Spinal cord (tissue), 9 donors: ENCODE measurements at regions not wholly inside any gene's neighbourhood (a gene's known extent, or its start where the extent isn't known, plus 50 kb on each side); places are given as distances from the start of the nearest gene placed in this dataset.
"Not testable (repeated sequence)": the region's sequence is repeated elsewhere in the genome, so short reads cannot be mapped to it uniquely, and the experiment has no call there.

Experiments
- DNase-seq, 6 donors: peaks; one replicate each; pipeline versions ENCODE4 v3.0.0 to v3.0.0-alpha.2; 2013 to 2015; ENCODE audit warnings: low spot score in 6 of 6, low read depth in 4 of 6
- H3K27ac ChIP-seq: one replicate; pipeline ENCODE4 v1.5.1; 2013; ENCODE audit warnings: low read depth, low read length, control low read depth
- H3K27me3 ChIP-seq: one replicate; pipeline ENCODE4 v1.6.1; 2013; ENCODE audit warnings: low read length; ENCODE audit not compliant: control insufficient read depth, insufficient read depth
- H3K36me3 ChIP-seq: one replicate; pipeline ENCODE4 v1.6.1; 2013; ENCODE audit warnings: low read length; ENCODE audit not compliant: control insufficient read depth, insufficient read depth
- H3K4me1 ChIP-seq: one replicate; pipeline ENCODE4 v1.6.1; 2013; ENCODE audit warnings: low read length; ENCODE audit not compliant: control insufficient read depth, insufficient read depth
- H3K4me3 ChIP-seq: one replicate; pipeline ENCODE4 v1.5.1; 2013; ENCODE audit warnings: low read depth, low read length, control low read depth
- H3K9me3 ChIP-seq: one replicate; pipeline ENCODE4 v1.6.1; 2013; ENCODE audit warnings: low read length; ENCODE audit not compliant: control insufficient read depth, insufficient read depth
- WGBS: methylation state at CpG from one replicate; pipeline ENCODE4 v1.1.5; 2013; ENCODE audit warnings: missing lambda C conversion rate; ENCODE audit not compliant: insufficient coverage; 5-methylcytosine and 5-hydroxymethylcytosine counted together
- donor health status: healthy.

DNA sequence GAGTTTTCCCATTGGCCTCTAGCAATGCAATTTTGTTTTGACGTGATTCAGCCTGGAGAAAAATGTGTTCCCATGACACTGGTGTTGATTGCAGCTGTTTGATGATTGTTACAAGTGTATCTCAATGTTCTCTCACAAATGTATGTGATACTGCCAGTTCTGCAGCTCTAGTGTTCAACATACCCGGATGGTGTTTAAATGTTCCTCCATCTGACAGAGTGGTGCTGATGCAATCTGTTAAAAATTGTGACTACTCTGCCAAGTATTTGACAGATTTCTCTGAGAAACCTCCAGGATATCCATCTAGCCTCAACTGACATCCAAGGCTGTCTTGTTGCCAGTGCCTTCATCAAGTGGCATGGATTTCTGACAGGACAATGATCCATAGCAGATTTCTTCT, 657.2 kb upstream of the DIAPH2 start:
- no peaks in the 10 kb centered on the region for H3K27me3 ChIP-seq
- no peaks in the 10 kb centered on the region for H3K36me3 ChIP-seq
- H3K4me3 ChIP-seq = no peak overlapping the region
- peak in 2 of 6 donors; percentile 1 to 78 for DNase-seq
- no peak overlapping the region for H3K27ac ChIP-seq
- 73% methylated on average over 2 of the region's 2 CpGs for WGBS
- no peaks in the 10 kb centered on the region for H3K4me1 ChIP-seq
- peaks cover 2% of the 10 kb centered on the region for H3K9me3 ChIP-seq

DNA sequence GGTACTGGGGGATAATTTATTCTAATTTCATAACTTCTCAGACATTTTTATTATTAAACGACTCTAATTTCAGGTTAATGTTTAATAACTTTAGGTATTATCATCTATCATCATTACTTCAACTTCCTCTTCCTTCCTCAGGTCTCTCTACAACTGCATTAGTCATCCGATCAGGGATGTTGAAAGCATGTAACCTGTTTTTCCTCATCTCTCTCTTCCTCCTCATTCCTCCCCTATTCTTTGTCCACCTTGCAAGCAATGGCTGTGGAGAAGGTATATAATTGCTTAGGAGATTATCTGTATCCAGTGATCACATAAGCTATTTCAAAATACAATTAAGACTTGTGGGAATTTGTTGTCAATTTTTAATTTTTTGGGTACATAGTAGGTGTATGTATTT, 632.6 kb upstream of the DIAPH2 start:
- no peaks in the 10 kb centered on the region for H3K9me3 ChIP-seq
- no peaks in the 10 kb centered on the region for H3K27me3 ChIP-seq
- DNase-seq = no peak
- H3K4me3 ChIP-seq = no peak overlapping the region
- H3K27ac ChIP-seq = no peak overlapping the region
- H3K4me1 ChIP-seq = no peaks in the 10 kb centered on the region
- no peaks in the 10 kb centered on the region for H3K36me3 ChIP-seq
- no CpG with 5 or more reads among the region's 2 CpGs for WGBS

DNA sequence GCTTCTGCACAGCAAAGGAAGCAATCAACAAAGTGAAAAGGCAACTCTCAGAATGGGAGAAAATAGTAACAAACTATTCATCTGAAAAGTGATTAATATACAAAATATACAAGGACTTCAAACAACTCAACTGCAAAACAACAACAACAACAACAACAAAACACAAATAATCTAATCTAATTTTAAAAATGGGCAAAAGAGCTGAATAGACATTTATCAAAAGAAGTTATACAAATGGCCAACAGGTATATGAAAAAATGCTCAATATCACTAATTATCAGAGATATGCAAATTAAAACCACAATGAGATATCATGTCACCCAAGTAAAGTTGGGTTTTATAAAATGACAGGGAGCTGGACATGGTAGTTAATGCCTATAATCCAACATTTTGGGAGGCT, 602.8 kb upstream of the DIAPH2 start:
- no peak for DNase-seq
- no peaks in the 10 kb centered on the region for H3K27me3 ChIP-seq
- no peaks in the 10 kb centered on the region for H3K9me3 ChIP-seq
- H3K27ac ChIP-seq = no peak overlapping the region
- no peak overlapping the region for H3K4me3 ChIP-seq
- H3K36me3 ChIP-seq = no peaks in the 10 kb centered on the region
- no peaks in the 10 kb centered on the region for H3K4me1 ChIP-seq

DNA sequence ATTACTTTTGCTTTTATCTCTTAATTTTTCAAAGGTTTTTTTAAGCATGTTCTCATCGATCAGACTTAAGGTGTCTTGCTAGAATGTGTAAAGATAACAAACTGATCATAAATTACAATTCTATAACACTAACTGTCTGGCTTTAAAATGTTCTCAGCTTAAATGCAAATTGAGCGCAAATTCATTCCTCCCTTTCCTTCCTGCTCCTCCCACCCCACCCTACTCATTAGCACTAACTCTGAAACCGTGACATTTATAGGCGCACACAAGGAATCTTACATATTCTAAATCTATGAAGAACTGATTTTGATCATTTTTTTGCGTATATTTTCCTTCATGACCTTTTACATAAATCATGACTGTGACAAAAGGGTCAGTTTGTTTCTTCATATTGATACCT, 590.0 kb upstream of the DIAPH2 start:
- Histone ChIP-seq H3K27me3 (no peaks in the 10 kb centered on the region), H3K36me3 (no peaks in the 10 kb centered on the region), H3K9me3 (no peaks in the 10 kb centered on the region), H3K4me1 (no peaks in the 10 kb centered on the region), H3K27ac (no peak overlapping the region), H3K4me3 (no peak overlapping the region)
- WGBS = 88% methylated on average over 1 of the region's 5 CpGs
- peak in 1 of 6 donors; percentile 5 for DNase-seq

DNA sequence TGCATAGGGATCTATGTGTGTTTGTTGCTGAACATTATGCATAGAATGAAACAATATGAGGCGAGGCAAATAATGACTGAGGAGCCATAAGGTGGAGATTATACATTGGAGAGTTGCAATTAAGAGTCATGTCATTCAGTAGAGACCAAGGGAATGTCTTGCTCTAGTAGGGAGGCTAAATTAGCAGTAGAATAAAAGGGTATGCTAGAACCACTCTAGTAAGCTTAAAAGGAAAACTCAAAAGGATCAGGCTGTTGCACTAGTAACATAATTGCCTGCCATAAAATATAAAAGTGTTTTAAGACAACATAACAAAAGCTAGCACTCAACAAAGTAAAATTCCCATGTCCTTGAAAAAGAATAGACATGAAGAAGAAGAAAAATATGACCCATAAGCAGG, 586.2 kb upstream of the DIAPH2 start:
- DNase-seq = no peak
- no peaks in the 10 kb centered on the region for H3K27me3 ChIP-seq
- WGBS = 67% methylated on average over 1 of the region's 1 CpG
- no peaks in the 10 kb centered on the region for H3K4me1 ChIP-seq
- no peak overlapping the region for H3K4me3 ChIP-seq
- no peaks in the 10 kb centered on the region for H3K9me3 ChIP-seq
- H3K27ac ChIP-seq = no peak overlapping the region
- H3K36me3 ChIP-seq = no peaks in the 10 kb centered on the region

DNA sequence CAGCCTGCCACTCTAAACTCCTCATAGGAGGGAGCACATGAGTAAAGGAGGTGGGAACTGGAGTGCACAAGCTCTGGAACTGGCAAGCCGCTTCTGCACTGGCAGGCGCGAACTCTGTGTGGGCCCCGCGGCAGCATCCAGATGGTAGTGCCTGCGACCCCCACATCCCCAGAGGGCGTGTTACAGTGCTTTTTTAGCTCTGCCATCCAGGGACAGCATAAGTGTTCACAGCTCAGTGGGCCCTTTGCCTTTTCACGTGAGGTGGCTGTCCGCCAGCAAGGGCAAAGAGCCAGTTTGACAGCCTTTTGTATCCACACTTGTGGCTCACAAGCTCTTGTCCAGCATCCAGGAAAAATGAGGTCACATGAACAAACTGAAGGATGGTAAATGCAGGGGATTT, 581.6 kb upstream of the DIAPH2 start:
- Histone ChIP-seq H3K36me3 (no peaks in the 10 kb centered on the region), H3K4me1 (no peaks in the 10 kb centered on the region), H3K27me3 (no peaks in the 10 kb centered on the region), H3K27ac (no peak overlapping the region), H3K9me3 (no peaks in the 10 kb centered on the region), H3K4me3 (no peak overlapping the region)
- DNase-seq = peak in 1 of 6 donors; percentile 51
- WGBS = 68% methylated on average over 7 of the region's 9 CpGs

DNA sequence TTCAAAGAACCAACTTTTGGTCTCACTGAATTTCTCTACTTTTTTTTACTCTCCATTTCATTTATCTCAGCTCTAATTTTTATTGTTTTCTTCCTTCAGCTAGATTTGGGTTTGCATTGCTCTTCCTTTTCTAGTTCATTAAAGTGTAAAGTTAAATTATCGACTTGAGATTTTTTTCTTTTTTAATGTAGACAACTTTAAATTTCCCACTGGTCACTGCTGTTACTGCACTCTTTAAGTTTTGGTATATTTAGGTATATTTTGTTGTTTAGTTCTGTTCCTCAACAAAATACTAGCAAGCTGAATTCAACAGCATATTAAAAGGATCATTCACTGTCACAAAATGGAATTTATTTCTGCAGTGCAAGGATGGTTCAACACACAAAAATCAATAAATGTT, 572.0 kb upstream of the DIAPH2 start:
- H3K4me1 ChIP-seq = no peaks in the 10 kb centered on the region
- no peak overlapping the region for H3K4me3 ChIP-seq
- H3K27ac ChIP-seq = no peak overlapping the region
- no peaks in the 10 kb centered on the region for H3K27me3 ChIP-seq
- DNase-seq = no peak
- peaks cover 2% of the 10 kb centered on the region for H3K9me3 ChIP-seq
- no CpG with 5 or more reads among the region's 1 CpG for WGBS
- H3K36me3 ChIP-seq = no peaks in the 10 kb centered on the region

DNA sequence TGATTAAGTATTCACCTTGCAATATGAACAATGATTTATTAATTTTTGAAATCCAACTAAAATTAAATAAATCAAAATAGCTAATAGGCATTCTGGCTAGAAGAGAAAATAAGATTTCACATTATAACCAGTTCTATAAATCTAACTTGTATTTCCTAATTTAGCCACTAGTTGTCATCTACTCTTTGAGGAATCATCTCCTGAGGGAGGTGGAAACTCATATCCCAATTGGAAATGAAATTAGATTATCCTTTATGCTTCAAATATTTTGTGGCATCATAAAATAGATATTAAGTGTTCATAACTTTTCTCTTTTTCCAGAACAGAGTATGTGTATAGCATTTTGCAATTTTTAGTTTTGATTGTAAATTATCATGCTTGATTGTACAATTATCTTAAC, 558.5 kb upstream of the DIAPH2 start:
- Histone ChIP-seq H3K4me1 (no peaks in the 10 kb centered on the region), H3K27me3 (no peaks in the 10 kb centered on the region), H3K27ac (no peak overlapping the region), H3K36me3 (no peaks in the 10 kb centered on the region), H3K9me3 (no peaks in the 10 kb centered on the region), H3K4me3 (no peak overlapping the region)
- no peak for DNase-seq

DNA sequence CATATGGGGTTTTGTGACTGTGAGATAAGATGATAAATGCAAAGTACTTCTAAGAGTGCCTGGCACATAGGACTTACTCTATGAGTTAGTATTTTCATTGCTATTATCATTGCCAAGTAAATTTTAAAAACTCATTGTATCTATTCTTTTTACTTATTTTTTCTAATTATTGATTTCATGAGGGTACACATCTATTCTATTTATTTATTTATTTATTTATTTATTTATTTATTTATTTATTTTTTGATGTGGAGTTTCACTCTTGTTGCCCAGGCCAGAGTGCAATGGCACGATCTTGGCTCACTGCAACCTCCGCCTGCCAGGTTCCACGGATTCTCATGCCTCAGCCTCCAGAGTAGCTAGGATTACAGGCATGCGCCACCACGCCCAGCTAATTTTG, 556.6 kb upstream of the DIAPH2 start:
- H3K27me3 ChIP-seq, H3K9me3 ChIP-seq: not testable (repeated sequence)
- WGBS = 84% methylated on average over 3 of the region's 5 CpGs

DNA sequence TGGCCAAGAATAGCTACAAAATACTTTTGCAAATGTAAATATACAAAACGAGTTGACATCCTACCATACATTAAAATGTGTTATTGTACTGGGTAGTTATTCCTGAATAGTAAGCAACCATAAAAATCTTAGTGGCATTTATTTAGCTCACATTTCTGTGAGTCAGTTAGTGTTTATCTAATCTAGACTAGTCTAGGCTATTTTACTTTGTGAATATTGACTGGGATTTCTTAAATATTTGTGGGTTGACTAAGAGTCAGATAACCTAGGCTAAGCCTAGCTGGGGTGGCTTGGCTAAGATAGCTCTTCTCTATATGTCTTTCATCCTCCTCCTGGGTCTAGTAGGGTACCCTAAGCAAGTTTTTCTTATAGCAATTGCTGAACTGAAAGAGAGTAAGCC, 543.8 kb upstream of the DIAPH2 start:
- DNase-seq = no peak
- no CpG with 5 or more reads among the region's 1 CpG for WGBS
- H3K9me3 ChIP-seq = peaks cover 4% of the 10 kb centered on the region
- no peak overlapping the region for H3K4me3 ChIP-seq
- no peaks in the 10 kb centered on the region for H3K4me1 ChIP-seq
- H3K36me3 ChIP-seq = no peaks in the 10 kb centered on the region
- no peak overlapping the region for H3K27ac ChIP-seq
- H3K27me3 ChIP-seq = no peaks in the 10 kb centered on the region

More for the DNA sequence above, 556.6 kb upstream of the DIAPH2 start:
- not testable (repeated sequence) for H3K36me3 ChIP-seq, H3K4me3 ChIP-seq, H3K4me1 ChIP-seq, DNase-seq, H3K27ac ChIP-seq

DNA sequence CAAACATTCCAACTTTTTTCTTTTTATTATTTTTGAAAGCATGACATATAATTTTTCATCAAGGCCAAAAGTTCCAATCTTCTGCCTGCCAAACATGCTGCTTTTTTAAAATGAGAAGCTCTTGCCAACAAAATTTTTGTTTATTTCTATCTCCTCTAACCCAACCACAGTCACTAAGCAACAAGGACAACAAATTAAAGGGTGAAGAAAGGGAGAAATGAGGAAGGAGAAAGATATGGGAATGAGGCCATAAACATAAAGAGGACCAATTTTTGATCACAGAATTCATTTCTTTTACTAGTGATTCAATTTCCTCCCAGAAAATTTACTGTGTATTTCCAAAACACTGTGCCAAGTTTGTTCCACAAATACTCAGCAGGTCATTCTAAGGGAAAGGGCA, 537.0 kb upstream of the DIAPH2 start:
- no peaks in the 10 kb centered on the region for H3K27me3 ChIP-seq
- no peak overlapping the region for H3K4me3 ChIP-seq
- H3K36me3 ChIP-seq = no peaks in the 10 kb centered on the region
- H3K9me3 ChIP-seq = peaks cover 4% of the 10 kb centered on the region
- H3K4me1 ChIP-seq = no peaks in the 10 kb centered on the region
- H3K27ac ChIP-seq = no peak overlapping the region
- no peak for DNase-seq
